Hematopoietic multipotent progenitor cell treated with erythropoietin and hydrocortisone succinate and interleukin-3 and kit ligand, for 4 days (in vitro differentiated cells): ENCODE measurements at regions not wholly inside any gene's neighbourhood (a gene's known extent, or its start where the extent isn't known, plus 50 kb on each side); places are given as distances from the start of the nearest gene placed in this dataset.
A peak's percentile ranks its signal among the peaks of the same experiment; 100 is the strongest.

Source experiments
- DNase-seq: peaks from one replicate; pipeline ENCODE4 v3.0.0-alpha.2; 2015

GRCh38 chr2:181354626-181355025 is 102.6 kb upstream of the ITGA4 start:
- DNase-seq: peak; percentile 51

- no peak for DNase-seq
These were observed 100.6 kb upstream of the ITGA4 start for GRCh38 chr2:181356526-181357130.

GRCh38 chr2:181357979-181358378 is 99.2 kb upstream of the ITGA4 start:
- DNase-seq: no peak

GRCh38 chr2:181362561-181362960 is 94.6 kb upstream of the ITGA4 start:
- no peak for DNase-seq

- DNase-seq: no peak
These were observed 94.0 kb upstream of the ITGA4 start for GRCh38 chr2:181363164-181363563.

- peak; percentile 63 for DNase-seq
These were observed 92.6 kb upstream of the ITGA4 start for GRCh38 chr2:181364492-181365170.

GRCh38 chr2:181366675-181367175 is 90.5 kb upstream of the ITGA4 start:
- DNase-seq: peak; percentile 51

GRCh38 chr2:181367411-181367810 is 89.8 kb upstream of the ITGA4 start:
- peak; percentile 91 for DNase-seq

GRCh38 chr2:181367906-181368435 is 89.2 kb upstream of the ITGA4 start:
- peak; percentile 45 for DNase-seq

GRCh38 chr2:181370126-181370525 is 87.1 kb upstream of the ITGA4 start:
- no peak for DNase-seq

GRCh38 chr2:181371195-181371594 is 86.0 kb upstream of the ITGA4 start:
- DNase-seq: no peak

GRCh38 chr2:181371782-181372645 is 85.2 kb upstream of the ITGA4 start:
- no peak for DNase-seq

GRCh38 chr2:181372646-181373040 is 84.5 kb upstream of the ITGA4 start:
- peak; percentile 47 for DNase-seq

GRCh38 chr2:181374781-181375675 is 82.2 kb upstream of the ITGA4 start:
- DNase-seq: peak; percentile 48

GRCh38 chr2:181376442-181376841 is 80.7 kb upstream of the ITGA4 start:
- no peak for DNase-seq

GRCh38 chr2:181376999-181377398 is 80.2 kb upstream of the ITGA4 start:
- no peak for DNase-seq

GRCh38 chr2:181378491-181378890 is 78.7 kb upstream of the ITGA4 start:
- no peak for DNase-seq

- DNase-seq: no peak
These were observed 76.6 kb upstream of the ITGA4 start for GRCh38 chr2:181380581-181380980.

GRCh38 chr2:181384923-181385322 is 72.3 kb upstream of the ITGA4 start:
- DNase-seq: no peak

GRCh38 chr2:181389524-181389923 is 67.7 kb upstream of the ITGA4 start:
- no peak for DNase-seq

- DNase-seq: peak; percentile 80
These were observed 63.7 kb upstream of the ITGA4 start for GRCh38 chr2:181393472-181393871.

GRCh38 chr2:181394741-181395437 is 62.3 kb upstream of the ITGA4 start:
- peak; percentile 64 for DNase-seq
